M059J (cell line): ENCODE measurements at regions not wholly inside any gene's neighbourhood (a gene's known extent, or its start where the extent isn't known, plus 50 kb on each side); places are given as distances from the start of the nearest gene placed in this dataset.

ENCODE experiments used
- DNase-seq: peaks from one replicate; pipeline ENCODE4 v3.0.0-alpha.2; 2012; ENCODE audit warnings: low read depth

DNA sequence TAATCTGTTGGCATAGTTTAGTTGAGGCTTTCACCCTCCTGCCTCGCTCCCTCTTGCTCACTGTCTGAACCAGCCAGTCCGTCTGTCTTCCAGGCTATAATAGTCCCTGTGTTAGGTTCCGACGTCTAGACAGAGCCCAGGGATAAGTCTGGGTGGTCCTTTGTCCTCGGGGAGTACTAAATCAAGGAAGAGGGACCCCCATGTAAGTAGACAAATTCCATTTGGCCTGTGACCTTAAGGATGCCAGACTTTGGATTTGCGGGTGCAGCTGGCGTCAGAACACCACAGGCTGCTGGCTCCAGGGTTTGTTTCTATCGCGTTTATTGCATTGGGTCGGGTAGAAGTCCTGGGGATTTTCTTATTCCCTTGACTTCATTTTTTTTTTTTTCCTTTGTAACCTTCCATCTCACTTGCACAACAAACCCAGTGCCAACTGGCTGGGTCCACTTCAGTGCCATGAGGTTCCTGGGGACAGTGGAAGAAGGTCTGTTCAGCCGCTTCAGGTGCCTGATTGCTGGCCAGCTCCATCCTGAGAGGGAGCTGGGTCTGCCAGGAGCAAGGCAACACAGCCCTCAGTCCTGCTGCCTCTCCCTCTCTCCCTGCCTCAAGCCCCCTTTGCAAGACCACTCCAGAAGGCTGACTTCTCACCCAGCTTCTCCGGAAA is 95.4 kb upstream of the KLHL25 start:
- DNase-seq: no peak

DNA sequence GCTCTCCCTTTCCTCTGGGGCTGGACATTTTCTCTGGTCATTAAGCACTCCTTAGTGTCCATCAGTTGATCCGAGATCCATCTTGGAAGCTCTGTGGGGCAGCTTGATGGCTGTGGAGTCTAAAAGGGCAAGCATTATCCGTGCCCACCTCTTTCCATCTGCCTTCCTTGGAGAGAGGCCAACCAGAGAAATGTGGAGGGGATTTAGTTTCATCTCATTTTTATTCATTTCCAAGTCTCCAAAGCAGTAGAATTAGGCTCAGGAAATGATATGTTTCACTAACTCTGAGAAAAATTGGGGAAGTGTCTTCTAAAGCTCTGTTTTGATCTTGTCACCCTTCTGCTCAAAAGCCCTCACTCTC is 95.9 kb upstream of the KLHL25 start:
- no peak for DNase-seq

DNA sequence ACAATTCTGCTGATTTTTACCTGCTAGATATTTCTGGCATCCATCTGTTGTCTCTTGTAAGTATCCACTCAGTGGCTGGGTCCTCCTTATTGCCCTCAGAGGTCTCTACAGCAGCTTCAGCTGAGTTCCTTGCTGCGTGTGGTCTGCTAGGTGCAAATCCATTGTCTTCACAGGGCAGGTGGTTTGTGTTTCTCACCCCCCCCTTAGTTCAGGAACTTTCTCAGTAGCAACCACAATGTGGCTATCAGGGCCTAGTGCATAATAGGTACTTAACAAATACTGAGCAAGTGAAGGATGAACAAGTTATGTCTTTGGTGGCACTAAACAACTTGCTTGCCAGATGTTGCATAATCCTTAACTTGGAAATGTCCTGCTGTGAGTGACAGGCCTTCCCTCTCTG is 96.7 kb upstream of the KLHL25 start:
- DNase-seq: no peak

DNA sequence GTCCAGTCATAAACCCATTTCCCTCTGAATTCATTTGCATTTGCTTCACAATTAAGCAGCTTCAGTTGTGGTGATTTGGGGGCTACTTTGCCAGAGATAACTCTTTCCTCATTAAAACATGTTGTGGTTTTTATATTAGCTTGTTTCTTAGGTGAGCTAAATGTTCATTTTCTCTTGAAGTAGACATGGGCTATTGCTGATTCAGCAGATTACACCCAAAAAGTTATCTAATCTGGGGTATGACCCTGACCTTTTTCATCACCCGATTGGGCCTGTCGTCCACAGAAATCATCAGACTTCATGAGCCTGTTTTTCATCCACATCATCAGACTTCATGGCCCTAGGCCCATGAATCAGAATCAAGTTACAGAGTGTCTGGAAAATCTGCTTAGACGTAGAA is 97.5 kb upstream of the KLHL25 start:
- DNase-seq: no peak

DNA sequence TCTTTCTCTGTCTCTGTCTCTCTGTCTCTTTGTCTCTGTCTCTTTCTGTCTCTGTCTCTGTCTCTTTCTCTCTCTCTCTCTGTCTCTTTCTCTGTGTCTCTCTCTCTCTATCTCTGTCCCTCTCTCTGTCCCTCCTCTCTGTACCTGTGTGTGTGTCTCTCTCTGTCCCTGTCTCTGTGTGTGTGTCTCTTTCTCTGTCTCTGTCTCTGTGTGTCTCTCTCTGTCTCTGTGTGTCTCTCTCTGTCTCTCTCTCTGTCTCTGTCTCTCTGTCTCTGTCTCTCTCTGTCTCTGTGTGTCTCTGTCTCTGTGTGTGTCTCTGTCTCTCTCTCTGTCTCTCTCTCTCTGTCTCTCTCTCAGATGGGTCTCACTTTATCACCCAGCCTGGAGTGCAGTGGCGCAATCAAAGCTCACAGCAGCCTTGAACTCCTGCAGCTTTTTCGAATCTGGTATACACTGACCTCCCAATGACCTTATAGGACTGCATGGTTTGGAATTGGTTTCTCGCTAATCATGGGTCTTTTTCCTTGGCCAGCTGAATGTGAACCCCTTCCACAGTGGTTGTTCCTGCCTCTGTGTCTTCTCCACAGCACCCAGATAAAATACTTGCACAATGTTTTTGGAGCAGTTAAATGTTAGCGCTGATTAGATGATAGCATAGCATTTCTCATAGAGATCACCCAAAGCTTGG is 102.6 kb upstream of the KLHL25 start:
- no peak for DNase-seq

DNA sequence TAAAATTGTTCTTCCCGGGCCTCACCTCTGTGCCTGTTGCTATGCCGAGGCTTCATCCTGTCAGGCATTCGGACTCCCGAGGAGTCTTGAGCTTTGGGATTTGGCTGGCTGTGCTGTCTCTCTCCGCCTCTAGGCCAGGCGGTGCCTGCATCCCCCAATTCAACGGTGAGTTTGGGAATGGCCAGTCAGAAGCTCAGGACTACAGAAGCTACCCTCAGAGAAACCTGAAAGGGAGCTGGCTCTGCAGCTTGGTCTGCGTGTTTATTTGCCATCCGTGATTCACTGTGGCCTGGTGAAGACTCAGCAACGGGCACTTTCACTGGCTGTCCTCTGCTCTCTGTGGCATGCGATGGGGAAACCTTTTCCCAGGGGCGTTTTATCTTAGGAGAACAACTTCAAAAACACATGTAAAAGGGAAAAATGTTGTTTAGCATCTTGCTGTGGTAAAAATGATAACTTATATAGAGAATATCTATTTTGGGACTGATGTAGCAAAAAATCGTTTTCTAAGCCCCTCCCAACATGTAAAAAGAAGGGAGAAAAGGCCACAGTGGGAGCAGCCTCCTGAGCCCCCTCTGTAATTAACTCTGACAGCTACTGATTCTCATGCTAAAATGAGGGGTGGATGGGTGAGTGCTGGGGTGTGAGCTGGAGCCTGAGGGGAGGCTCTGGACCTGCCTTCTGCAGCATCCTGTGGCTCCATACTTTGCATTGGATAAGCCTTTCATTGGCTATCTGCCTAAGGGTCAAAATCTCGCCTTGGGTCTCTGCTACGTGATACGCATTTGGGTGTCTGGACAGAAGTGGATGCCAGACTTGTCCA is 103.4 kb upstream of the KLHL25 start:
- peak; percentile 4 for DNase-seq

DNA sequence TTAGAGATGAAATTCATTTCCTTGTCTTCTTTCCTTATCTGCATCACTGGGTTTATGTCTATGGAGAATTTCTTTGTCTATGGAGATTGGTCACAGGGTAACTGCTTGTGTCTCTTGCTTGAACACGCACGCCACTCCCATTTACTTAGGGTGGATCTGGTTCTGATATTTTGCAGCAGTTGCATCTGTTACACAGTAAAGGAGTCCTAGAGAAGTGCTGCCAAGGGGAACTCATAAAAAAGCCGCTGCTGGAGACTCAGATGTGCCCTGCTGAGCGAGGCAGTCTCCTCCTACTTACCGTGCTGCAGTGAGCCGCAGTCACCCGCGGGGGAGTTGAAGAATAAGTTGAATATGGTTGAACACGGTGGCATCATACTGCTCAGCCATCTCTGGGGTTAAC is 105.2 kb upstream of the KLHL25 start:
- no peak for DNase-seq

DNA sequence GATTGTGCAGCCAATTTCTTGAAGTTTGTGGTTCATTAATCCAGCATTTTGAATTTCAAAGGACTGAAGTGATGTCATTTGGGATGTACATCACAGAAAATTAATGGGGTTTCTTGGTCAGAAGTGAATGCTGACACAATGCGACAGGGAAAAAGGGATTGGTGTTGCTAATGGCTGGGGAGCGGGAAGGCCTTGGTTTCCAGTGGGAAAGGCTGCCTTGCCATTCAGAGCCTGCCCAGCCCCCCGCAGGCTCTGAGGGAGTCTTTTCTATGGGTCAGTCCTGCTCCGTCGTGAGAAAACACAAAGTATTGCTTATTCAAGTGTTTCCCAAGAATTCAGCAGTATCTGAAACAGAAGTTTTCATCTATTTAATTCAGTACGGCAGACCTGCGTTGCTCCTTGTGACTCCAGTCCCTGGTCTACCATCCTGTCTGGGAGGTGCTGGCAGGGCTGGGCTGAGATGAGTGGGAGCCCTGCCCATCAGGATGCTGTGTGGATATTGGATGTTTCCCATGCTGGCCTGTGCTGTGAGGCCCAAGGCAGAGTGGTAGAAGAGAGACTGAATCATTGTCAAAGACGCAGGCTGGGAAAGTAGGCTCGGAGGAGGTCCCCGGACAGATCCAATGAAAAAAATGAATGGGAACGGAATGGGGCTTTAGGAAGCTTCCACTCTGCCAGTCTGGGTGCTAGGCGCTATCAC is 111.2 kb upstream of the KLHL25 start:
- no peak for DNase-seq

DNA sequence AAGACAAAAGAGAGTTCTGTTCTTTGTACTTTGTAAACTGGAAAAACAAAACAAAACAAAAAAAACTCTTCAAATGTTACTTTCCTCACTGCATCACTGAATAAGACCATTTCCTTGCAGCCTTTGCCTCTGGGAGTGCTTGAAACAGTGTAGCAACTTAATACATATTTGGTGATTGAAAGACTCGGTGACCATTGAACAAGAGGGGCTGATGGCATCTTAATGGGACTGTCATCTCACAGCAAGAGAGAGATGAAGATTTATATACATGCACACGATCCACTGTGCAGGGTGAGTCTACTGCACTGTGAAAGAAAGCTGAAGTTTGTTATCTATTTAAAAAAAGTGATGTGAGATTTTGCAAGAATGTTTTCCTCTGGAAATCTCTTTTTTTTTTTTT is 111.9 kb upstream of the KLHL25 start:
- DNase-seq: no peak

DNA sequence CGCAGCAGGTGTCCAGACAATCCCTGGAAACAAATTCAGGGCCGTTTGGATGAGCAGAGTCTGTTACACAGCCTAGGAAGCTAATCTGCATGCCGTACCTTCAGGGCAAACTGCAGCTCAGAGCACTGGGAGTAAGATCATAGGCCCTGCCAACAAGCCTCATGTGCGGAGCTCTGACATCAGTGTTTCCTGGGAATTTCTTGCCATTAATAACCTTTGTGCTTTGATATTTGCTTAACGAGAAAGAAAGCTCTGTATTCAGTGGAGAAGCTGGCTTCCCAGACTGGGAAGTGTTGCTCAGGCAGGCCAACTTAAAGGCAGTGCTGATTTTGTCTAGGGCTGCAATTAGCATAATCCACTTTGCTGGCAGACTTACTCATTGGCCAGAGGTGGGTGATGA is 116.1 kb upstream of the KLHL25 start:
- no peak for DNase-seq

DNA sequence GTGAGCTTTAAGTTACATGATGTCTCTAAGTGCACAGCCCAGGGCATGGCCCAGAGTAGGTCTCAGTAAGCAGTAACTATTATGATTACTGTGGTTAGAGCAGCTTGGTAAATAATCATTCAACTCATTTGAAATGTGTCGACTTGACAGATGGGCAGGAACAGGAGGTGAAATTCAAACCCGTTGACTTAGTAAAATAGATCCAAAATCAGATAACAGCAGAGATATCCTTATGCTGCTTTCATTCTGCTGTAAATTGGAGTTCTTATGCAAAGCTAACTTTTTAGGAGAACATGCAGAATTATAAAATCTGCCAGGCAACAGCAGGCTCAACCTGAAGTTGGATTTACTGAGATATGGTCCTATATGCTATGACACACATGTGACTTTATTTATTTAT is 118.7 kb upstream of the KLHL25 start:
- no peak for DNase-seq

DNA sequence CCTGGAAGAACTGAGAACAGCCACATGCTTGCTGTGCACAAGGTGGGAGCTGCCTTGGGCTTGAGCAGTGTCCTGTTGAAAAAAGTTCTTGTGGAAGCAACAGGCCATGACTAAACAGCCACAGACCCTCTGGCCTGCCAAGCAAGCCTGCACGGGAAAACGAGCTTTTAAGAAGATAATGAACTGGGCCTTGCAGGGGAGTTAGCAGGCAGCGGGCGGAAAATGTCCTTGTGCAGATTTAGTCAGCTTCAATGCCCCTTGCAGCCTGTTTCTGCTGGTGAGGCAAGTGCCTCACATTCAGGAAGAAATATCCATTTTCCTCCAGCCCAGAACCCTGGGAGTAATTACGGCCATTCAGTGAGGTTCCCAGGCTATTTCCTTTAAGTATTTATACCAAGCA is 126.2 kb upstream of the KLHL25 start:
- DNase-seq: no peak

DNA sequence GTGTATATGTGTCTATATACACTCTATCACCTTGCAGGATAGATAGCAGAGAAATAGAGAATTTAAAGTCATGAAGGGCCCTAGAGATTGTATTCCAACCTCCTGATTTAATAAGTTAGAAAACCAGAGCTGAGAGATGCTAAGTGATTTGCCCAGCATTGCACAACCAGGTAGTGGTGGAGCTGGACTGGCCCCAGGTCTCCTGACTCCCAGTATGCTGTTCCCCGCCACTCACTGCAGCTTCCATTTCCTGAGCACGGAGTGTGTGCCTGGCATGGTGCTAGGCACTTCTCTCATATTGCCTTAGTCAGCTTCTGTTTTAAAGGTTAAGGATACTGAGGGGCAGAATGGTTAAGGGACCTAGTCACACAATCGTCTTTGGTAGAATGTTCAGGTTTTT is 129.4 kb upstream of the KLHL25 start:
- DNase-seq: no peak

DNA sequence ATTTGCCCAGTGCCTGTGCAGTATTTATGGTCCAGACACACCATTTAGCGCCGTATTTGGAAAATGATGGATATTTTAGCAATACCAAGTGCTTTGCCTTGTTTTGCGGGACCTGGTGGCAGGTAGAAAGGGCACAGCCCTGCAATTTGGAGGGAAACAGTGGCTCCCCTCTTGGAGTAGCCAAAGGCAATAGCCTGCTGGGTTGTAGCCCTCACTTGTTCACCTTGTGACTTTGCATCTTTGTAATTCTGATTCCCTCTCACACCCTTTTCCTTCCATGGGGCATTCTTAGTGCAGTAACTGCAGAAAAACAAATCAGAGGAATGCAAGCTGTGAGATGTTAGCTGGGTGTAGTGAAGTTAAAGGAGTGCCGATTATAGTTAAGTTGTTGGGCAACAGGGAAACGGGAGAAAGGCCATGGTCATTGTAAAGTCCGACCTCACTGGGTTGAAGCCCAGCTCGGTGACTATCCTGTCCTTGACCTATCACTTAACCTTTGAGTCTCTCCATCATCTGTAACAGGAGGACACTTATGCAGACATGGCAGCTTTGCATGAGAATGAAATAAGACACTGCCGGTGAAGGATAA is 131.0 kb upstream of the KLHL25 start:
- DNase-seq: no peak

DNA sequence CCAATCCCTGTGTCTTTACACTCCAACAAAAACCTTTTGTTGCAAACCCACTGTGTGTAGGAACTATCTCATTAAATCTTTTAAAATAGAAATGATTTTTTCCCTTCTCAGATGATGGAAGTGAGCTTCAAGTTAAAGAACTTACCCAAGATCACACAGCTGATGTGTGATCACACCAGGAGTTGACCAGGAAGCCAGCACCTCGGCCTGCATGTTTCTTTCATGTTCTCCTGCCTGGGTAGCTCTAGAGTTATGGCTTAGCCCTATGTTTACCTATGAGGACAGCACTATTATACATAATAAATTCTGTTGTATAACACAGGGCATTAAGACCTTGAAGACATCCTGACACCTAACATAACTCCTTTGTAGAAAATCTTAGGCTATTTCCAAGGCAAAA is 132.1 kb upstream of the KLHL25 start:
- no peak for DNase-seq

DNA sequence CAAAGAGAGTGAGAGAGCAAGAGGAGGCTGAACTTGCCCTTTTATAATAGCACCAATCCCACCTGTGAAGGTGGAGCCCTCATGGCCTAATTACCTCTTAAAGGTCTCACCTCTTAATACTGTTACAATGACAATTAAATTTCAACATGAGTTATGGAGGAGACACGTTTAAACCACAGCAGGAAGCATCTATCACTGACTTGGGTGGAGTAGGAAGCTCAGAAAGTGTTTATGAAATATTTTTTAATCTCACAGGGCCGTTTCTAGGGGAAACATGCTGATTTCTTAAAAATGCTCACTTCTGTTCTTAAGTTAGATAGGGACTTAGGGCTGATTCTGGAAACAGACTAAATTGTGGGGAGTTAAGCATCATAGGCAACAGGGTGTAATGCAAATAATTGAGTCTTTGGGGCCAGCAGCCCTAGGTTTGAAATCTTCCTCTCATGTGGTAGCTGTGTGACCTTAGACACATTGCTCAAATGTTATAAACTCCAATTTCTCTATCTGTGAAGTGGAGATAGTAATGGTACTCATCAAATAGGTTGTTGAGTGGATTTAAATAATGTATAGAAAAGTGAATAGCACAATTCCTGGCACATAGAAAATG is 133.3 kb upstream of the KLHL25 start:
- DNase-seq: no peak

DNA sequence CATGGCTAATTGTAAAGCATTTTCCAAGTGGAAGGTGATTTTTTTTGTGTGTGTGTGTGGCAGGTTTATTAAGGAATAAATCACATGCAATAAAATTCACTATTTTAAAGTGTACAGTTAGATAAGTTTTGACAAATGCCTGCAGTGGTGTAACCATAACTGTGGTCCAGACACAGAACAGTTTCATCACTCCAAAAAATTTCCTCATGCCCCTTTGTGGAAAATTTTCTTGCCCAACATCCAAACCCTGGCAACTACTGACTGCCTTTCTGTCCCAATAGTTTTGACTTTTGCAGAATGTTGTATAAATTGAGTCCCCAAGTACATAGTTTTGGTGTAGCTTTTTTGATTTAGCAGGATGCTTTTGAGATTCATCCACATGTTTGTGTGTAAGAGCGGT is 135.1 kb upstream of the KLHL25 start:
- DNase-seq: no peak

DNA sequence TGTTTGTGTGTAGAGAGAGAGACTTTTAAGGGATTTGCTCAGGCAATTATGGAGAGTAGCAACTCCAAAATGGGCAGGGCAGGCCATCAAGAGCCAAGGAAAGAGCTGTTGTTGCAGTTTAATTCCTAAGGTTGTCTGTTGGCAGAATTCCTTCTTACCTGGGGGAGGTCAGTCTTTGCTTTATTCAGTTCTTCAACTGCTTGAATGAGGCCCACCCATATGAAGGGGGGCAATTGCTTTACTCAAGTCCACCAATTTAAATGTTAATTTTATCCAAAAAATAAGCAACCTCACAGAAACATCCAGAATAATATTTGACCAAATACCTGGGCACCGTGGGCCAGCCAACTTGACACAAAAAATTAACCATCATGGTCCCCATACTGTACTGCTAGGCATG is 137.7 kb upstream of the KLHL25 start:
- DNase-seq: no peak

DNA sequence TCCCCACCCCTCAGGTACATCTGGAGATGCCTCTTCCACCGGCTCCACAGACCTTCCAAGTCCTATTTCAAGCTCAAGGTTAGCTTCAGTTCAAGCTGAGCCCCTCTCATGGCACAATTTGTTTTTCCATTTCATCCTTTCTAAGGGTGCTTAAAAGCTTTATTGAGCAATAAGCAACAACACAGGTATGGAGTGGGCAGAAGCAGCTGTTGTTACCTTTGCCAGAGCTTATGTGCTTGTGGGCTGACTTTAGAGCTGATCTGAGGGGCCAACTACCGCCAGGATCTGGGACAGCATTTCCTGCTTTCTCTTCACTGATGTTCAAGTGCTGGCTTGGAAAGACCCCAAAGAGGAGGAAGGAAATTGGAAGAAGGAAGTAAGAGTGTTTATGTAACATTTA is 140.0 kb upstream of the KLHL25 start:
- no peak for DNase-seq

DNA sequence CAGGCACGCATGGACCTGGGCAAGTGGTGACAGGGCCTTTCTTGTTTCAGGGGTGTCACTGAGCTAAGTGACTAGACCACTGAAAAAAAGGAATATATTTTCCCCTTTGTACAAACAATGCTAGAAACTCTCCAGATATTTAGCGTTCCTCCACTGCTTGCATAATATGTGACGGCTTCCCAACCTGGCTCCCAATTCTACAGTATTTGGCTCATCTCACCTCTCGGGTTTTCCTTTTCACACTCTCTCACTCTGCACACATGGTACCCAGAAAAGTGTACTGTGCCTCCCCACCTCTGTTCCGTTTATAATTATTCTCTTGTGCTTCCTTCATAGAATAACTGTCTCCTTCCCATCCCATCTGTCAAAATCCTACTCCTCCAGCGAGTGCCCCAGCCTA is 140.5 kb upstream of the KLHL25 start:
- no peak for DNase-seq

DNA sequence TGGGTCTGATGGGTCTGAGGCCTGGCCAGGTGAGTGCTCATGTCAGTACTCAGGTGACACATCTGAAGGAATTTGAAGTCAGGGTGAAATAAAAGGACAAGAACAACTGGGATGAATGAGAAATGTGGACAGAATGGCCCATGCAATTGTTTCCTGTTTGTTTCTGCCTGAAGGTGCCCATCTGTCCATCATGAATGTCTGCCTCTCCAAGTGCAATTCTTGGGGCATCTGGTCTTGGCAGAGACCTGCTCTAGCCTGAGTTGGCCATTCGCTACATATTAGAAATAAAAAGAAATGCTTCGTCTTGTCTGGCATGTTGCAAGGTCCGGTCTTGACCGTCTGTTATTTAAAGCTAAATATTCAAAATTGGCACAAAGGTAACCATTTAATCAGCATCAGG is 142.0 kb upstream of the AGBL1 start:
- DNase-seq: no peak
